IMR-90 (cell line): ENCODE measurements at regions not wholly inside any gene's neighbourhood (a gene's known extent, or its start where the extent isn't known, plus 50 kb on each side); places are given as distances from the start of the nearest gene placed in this dataset.

ENCODE experiments used
- POLR2A ChIP-seq: IDR thresholded peaks from 2 replicates; pipeline ENCODE4 v1.6.1; 2012; ENCODE audit warnings: mild to moderate bottlenecking, low read depth, low read length
- RAD21 ChIP-seq: IDR thresholded peaks from 2 replicates; pipeline ENCODE4 v1.6.1; 2012; ENCODE audit warnings: low read length, improper control_type of control experiment
- RFX5 ChIP-seq: IDR thresholded peaks from 2 replicates; pipeline ENCODE4 v1.8.0; 2012; ENCODE audit warnings: low read depth, mild to moderate bottlenecking, low read length, moderate library complexity
- TF ChIP-seq, protein P1 (sequence below): conservative IDR thresholded peaks from 2 replicates; pipeline ENCODE4 v1.5.1; 2012; ENCODE audit warnings: mild to moderate bottlenecking, low read depth, low read length, improper control_type of control experiment
- TF ChIP-seq, protein P2 (sequence below): fragments of 150-350 bp; IDR thresholded peaks from 2 replicates; pipeline ENCODE4 v1.6.1; 2017; ENCODE audit warnings: mild to moderate bottlenecking, antibody characterized with exemption, low read length, low read depth

DNA sequence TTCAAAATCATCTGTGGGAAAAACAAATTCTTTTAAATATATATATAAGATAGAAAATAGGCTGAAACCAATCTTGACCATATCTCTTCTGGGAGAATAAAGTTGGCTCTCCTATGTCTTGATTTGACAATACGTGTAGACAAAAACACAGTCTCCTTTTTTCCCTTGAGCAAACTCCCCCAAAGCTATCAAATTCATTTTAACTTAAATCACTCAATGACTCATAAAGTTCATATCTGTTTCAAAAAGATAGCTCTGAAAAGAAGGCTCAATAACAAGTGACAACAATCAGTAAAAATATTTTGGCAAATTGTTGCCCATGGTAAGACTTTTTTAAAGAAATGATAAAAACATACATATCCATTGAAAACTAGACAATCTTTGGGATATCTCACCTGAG lies 236.0 kb upstream of the TENT5A start:
- TF ChIP-seq, protein P1, sequence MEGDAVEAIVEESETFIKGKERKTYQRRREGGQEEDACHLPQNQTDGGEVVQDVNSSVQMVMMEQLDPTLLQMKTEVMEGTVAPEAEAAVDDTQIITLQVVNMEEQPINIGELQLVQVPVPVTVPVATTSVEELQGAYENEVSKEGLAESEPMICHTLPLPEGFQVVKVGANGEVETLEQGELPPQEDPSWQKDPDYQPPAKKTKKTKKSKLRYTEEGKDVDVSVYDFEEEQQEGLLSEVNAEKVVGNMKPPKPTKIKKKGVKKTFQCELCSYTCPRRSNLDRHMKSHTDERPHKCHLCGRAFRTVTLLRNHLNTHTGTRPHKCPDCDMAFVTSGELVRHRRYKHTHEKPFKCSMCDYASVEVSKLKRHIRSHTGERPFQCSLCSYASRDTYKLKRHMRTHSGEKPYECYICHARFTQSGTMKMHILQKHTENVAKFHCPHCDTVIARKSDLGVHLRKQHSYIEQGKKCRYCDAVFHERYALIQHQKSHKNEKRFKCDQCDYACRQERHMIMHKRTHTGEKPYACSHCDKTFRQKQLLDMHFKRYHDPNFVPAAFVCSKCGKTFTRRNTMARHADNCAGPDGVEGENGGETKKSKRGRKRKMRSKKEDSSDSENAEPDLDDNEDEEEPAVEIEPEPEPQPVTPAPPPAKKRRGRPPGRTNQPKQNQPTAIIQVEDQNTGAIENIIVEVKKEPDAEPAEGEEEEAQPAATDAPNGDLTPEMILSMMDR = no peak
- TF ChIP-seq POLR2A = no peak
- no peak for TF ChIP-seq RAD21
- TF ChIP-seq, protein P2, sequence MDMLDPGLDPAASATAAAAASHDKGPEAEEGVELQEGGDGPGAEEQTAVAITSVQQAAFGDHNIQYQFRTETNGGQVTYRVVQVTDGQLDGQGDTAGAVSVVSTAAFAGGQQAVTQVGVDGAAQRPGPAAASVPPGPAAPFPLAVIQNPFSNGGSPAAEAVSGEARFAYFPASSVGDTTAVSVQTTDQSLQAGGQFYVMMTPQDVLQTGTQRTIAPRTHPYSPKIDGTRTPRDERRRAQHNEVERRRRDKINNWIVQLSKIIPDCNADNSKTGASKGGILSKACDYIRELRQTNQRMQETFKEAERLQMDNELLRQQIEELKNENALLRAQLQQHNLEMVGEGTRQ = no peak
- TF ChIP-seq RFX5 = no peak
